ENCODE measurements at regions not wholly inside any gene's neighbourhood (a gene's known extent, or its start where the extent isn't known, plus 50 kb on each side); places are given as distances from the start of the nearest gene placed in this dataset.
A peak's percentile ranks its signal among the peaks of the same experiment; 100 is the strongest.

GRCh38 chr1:234737967-234738314, 128.0 kb upstream of the IRF2BP2 start:
- CTCF ChIA-PET (ENCODE audit: low intra/inter-chr PET ratio) = no interaction called here

GRCh38 chr1:234735916-234736315, 125.9 kb upstream of the IRF2BP2 start:
- Histone ChIP-seq H2AFZ (ENCODE audit: low read depth, low read length) (no peak overlapping the region), H3K79me2 (ENCODE audit: control insufficient read depth, insufficient read depth, low read length) (no peaks in the 10 kb centered on the region), H3K27me3 (ENCODE audit: control insufficient read depth in 2 of 2, insufficient read depth in 2 of 2, low read length in 2 of 2) (no peaks in the 10 kb centered on the region), H3K36me3 (ENCODE audit: control insufficient read depth, insufficient read depth, low read length) (no peaks in the 10 kb centered on the region), H3K27ac (ENCODE audit: extremely low read depth, low read depth, low read length) (no peak overlapping the region), H3K4me1 (replicated peaks in 1 of 2; ENCODE audit: control insufficient read depth in 2 of 2, insufficient read depth in 2 of 2, low read length in 2 of 2) (peaks cover 11 to 18% of the 10 kb centered on the region in 2 experiments), H4K20me1 (replicated peaks; ENCODE audit: control insufficient read depth, insufficient read depth, low read length) (no peaks in the 10 kb centered on the region), H3K9ac (ENCODE audit: insufficient read depth in 1 of 2, low read depth in 2 of 2, low read length in 2 of 2) (no peak overlapping the region), H3K9me1 (ENCODE audit: control insufficient read depth, insufficient read depth, low read length) (no peaks in the 10 kb centered on the region), H3K4me2 (ENCODE audit: insufficient read depth, low read length) (no peak overlapping the region), H3K4me3 (no peak overlapping the region), H3K9me3 (replicated peaks; ENCODE audit: control insufficient read depth, insufficient read depth, low read depth, low read length) (no peaks in the 10 kb centered on the region)
- CTCF ChIA-PET (ENCODE audit: low intra/inter-chr PET ratio) = no interaction called here
- BruUV-seq (replicated peaks) = no TSS peak
- in situ Hi-C loops (cut with MboI) (loop anchor here (10.0 kb wide), 1 partner anchor 241 kb away; no protein-coding TSS in a partner anchor), intact Hi-C loops (cut with micrococcal nuclease) (no loop called here)
- POLR2A ChIA-PET = interaction anchor here (0.6 to 2.3 kb wide), 5 partner anchors 10 to 191 kb away, joined by 3 to 11 read pairs (median 3); no protein-coding TSS in a partner anchor
- WGBS (ENCODE audit: insufficient coverage, low coverage, missing lambda C conversion rate) = 63% methylated on average over 14 of the region's 14 CpGs
- FAIRE-seq (no peak), ATAC-seq (no peak), DNase-seq (ENCODE audit: extremely low read depth in 1 of 4, low spot score in 3 of 4) (no peak)
- TF ChIP-seq HMGXB4 (CRISPR knock-in tag; IDR thresholded peaks at IDR 0.05) (no peak), ZNF239 (CRISPR knock-in tag; IDR thresholded peaks at IDR 0.05) (no peak), TBP (optimal IDR thresholded peaks at IDR 0.05; ENCODE audit: low read depth, low read length) (no peak), FOXP4 (CRISPR knock-in tag; IDR thresholded peaks at IDR 0.05; ENCODE audit: borderline replicate concordance) (no peak), RB1 (IDR thresholded peaks at IDR 0.05; ENCODE audit: low read depth) (no peak), YY1 (IDR thresholded peaks at IDR 0.05; ENCODE audit: borderline replicate concordance in 1 of 3, control insufficient read depth in 1 of 3, extremely low read depth in 1 of 3, insufficient read depth in 3 of 3, insufficient read length in 1 of 3, insufficient replicate concordance in 2 of 3, low read depth in 1 of 3, low read length in 2 of 3) (no peak), HIVEP1 (CRISPR knock-in tag; IDR thresholded peaks at IDR 0.05) (no peak)

More at GRCh38 chr1:234737967-234738314, 128.0 kb upstream of the IRF2BP2 start:
- no peak overlapping the region for H2AFZ ChIP-seq (ENCODE audit: low read depth, low read length)
- H3K9ac ChIP-seq (ENCODE audit: insufficient read depth in 1 of 2, low read depth in 2 of 2, low read length in 2 of 2) = no peak overlapping the region; a peak in 1 of 4 replicates
- TF ChIP-seq SIN3B (IDR thresholded peaks at IDR 0.05; ENCODE audit: low read depth) (no peak), RFX1 (IDR thresholded peaks at IDR 0.05) (peak; percentile 89)
- no TSS peak for BruUV-seq (replicated peaks)
- POLR2A ChIA-PET = interaction anchor here (0.5 to 2.5 kb wide), 4 partner anchors 12 to 239 kb away, joined by 3 to 9 read pairs (median 5); no protein-coding TSS in a partner anchor
- no peaks in the 10 kb centered on the region for H3K79me2 ChIP-seq (ENCODE audit: control insufficient read depth, insufficient read depth, low read length)
- WGBS (ENCODE audit: insufficient coverage, low coverage, missing lambda C conversion rate) = 54% methylated on average over 4 of the region's 6 CpGs
- H3K9me1 ChIP-seq (ENCODE audit: control insufficient read depth, insufficient read depth, low read length) = no peaks in the 10 kb centered on the region
- intact Hi-C loops (cut with micrococcal nuclease) (no loop called here), in situ Hi-C loops (cut with MboI) (loop anchor here (10.0 kb wide), 1 partner anchor 243 kb away; no protein-coding TSS in a partner anchor)
- H3K27ac ChIP-seq (ENCODE audit: extremely low read depth, low read depth, low read length) = no peak overlapping the region
- H3K4me3 ChIP-seq = no peak overlapping the region
- peaks cover 4 to 13% of the 10 kb centered on the region in 2 experiments; a peak in 3 of 5 replicates for H3K4me1 ChIP-seq (replicated peaks in 1 of 2; ENCODE audit: control insufficient read depth in 2 of 2, insufficient read depth in 2 of 2, low read length in 2 of 2)
- H3K36me3 ChIP-seq (ENCODE audit: control insufficient read depth, insufficient read depth, low read length) = no peaks in the 10 kb centered on the region
- FAIRE-seq (no peak), ATAC-seq (no peak), DNase-seq (ENCODE audit: extremely low read depth in 1 of 4, low spot score in 3 of 4) (no peak)
- no peak overlapping the region for H3K4me2 ChIP-seq (ENCODE audit: insufficient read depth, low read length)
- no peaks in the 10 kb centered on the region for H3K9me3 ChIP-seq (replicated peaks; ENCODE audit: control insufficient read depth, insufficient read depth, low read depth, low read length)
- H3K27me3 ChIP-seq (ENCODE audit: control insufficient read depth in 2 of 2, insufficient read depth in 2 of 2, low read length in 2 of 2) = no peaks in the 10 kb centered on the region
- no peaks in the 10 kb centered on the region for H4K20me1 ChIP-seq (replicated peaks; ENCODE audit: control insufficient read depth, insufficient read depth, low read length)

Data from K562 (cell line).